A549 (cell line): ENCODE measurements at regions not wholly inside any gene's neighbourhood (a gene's known extent, or its start where the extent isn't known, plus 50 kb on each side); places are given as distances from the start of the nearest gene placed in this dataset.
A peak's percentile ranks its signal among the peaks of the same experiment; 100 is the strongest.

ENCODE experiments used
- ATAC-seq, 2 experiments: fragments of 200-7000 bp in 1 of 2; fragments of >200 bp in 1 of 2; cut with Nextera tagmentation in 1 of 2; cut with Tn5 transposase in 1 of 2; 3 replicates each; pipeline versions ENCODE4 v1.8.0 to v1.9.1; 2018 to 2020; ENCODE audit warnings: mild to moderate bottlenecking in 1 of 2, moderate library complexity in 1 of 2
- CTCF ChIA-PET: fragments of 300-600 bp; sonication (Branson Sonifier 250); formaldehyde crosslinking; extraction: SDS; loops from one replicate; lab custom pipeline; 2021; ENCODE audit warnings: antibody characterized with exemption, inconsistent platforms; lab: Yijun Ruan, JAX
- POLR2A ChIA-PET: fragments of 350-600 bp; formaldehyde crosslinking; extraction: SDS; loops from one replicate; lab custom pipeline; 2021; ENCODE audit warnings: antibody characterized with exemption, inconsistent platforms; lab: Yijun Ruan, JAX
- DNase-seq, 2 experiments: peaks; one replicate each; pipeline versions ENCODE4 v3.0.0 to v3.0.0-alpha.2; 2011 to 2016; ENCODE audit warnings: low read depth in 1 of 2, low spot score in 1 of 2
- FAIRE-seq: peaks from 2 replicates; lab custom pipeline; 2011; peaks lifted over from hg19 to GRCh38; lab: Jason Lieb, UNC
- H3K27ac ChIP-seq, 2 experiments: fragments of >200 bp; sonication (Bioruptor Twin); formaldehyde crosslinking; 3 replicates each; pipeline ENCODE4 v1.5.1; 2016 to 2017
- H3K4me1 ChIP-seq: fragments of >200 bp; sonication (Bioruptor Twin); formaldehyde crosslinking; 3 replicates; pipeline ENCODE4 v1.6.1; 2016
- H3K4me2 ChIP-seq: fragments of >200 bp; sonication (Bioruptor Twin); formaldehyde crosslinking; 3 replicates; pipeline ENCODE4 v1.6.1; 2016
- H3K4me3 ChIP-seq: fragments of >200 bp; sonication (Bioruptor Twin); formaldehyde crosslinking; 3 replicates; pipeline ENCODE4 v1.5.1; 2016
- H3K9me3 ChIP-seq: fragments of >200 bp; sonication (Bioruptor Twin); formaldehyde crosslinking; 3 replicates; pipeline ENCODE4 v1.6.1; 2016
- BHLHE40 ChIP-seq: IDR thresholded peaks from 2 replicates; pipeline ENCODE4 v1.6.1; 2012; ENCODE audit warnings: low read depth, low read length, inconsistent platforms
- CBX8 ChIP-seq: fragments of 200-600 bp; sonication (generic); IDR thresholded peaks from 2 replicates; pipeline ENCODE4 v1.6.1; 2016
- CHD2 ChIP-seq: fragments of 150-350 bp; IDR thresholded peaks from 2 replicates; pipeline ENCODE4 v1.6.1; 2014; ENCODE audit warnings: low read length; ENCODE audit not compliant: partially characterized antibody
- EHMT2 ChIP-seq: fragments of 200-600 bp; sonication (generic); IDR thresholded peaks from 2 replicates; pipeline ENCODE4 v1.6.1; 2016; ENCODE audit warnings: antibody characterized with exemption, low read depth, mild to moderate bottlenecking, moderate library complexity
- EP300 ChIP-seq, 2 experiments: fragments of >200 bp; sonication (Bioruptor Twin); formaldehyde crosslinking; IDR thresholded peaks; 2 replicates in 1 of 2; 3 replicates in 1 of 2; pipeline ENCODE4 v1.6.1; 2016 to 2017
- ESRRA ChIP-seq: fragments of 150-350 bp; IDR thresholded peaks from 2 replicates; pipeline ENCODE4 v1.6.1; 2014; ENCODE audit warnings: mild to moderate bottlenecking, low read length, borderline replicate concordance
- FOSB ChIP-seq: fragments of 250-450 bp; sonication (Bioruptor Pico); IDR thresholded peaks from 2 replicates; pipeline ENCODE4 v1.5.0; 2020; ENCODE audit warnings: mild to moderate bottlenecking, moderate library complexity
- GATA3 ChIP-seq: IDR thresholded peaks from 2 replicates; pipeline ENCODE4 v1.6.1; 2012; ENCODE audit warnings: borderline replicate concordance
- HOXA7 ChIP-seq: fragments of 250-450 bp; sonication (Bioruptor Pico); IDR thresholded peaks from 2 replicates; pipeline ENCODE4 v1.5.0; 2020; ENCODE audit warnings: mild to moderate bottlenecking, moderate library complexity
- HOXB5 ChIP-seq: fragments of 250-450 bp; sonication (Bioruptor Pico); IDR thresholded peaks from 2 replicates; pipeline ENCODE4 v1.5.0; 2020; ENCODE audit warnings: mild to moderate bottlenecking, moderate library complexity
- JUN ChIP-seq, 2 experiments: fragments of >200 bp; sonication (Bioruptor Twin); formaldehyde crosslinking; IDR thresholded peaks; 2 replicates in 1 of 2; 3 replicates in 1 of 2; pipeline ENCODE4 v1.6.1; 2016 to 2017
- MAFK ChIP-seq: fragments of 450-650 bp; IDR thresholded peaks from 2 replicates; pipeline ENCODE4 v1.6.1; 2014; ENCODE audit not compliant: partially characterized antibody
- MYC ChIP-seq: IDR thresholded peaks from 2 replicates; pipeline ENCODE4 v1.6.1; 2012; ENCODE audit warnings: mild to moderate bottlenecking, inconsistent platforms, low read length, improper control_type of control experiment, borderline replicate concordance
- RCOR1 ChIP-seq: fragments of 150-350 bp; IDR thresholded peaks from 2 replicates; pipeline ENCODE4 v1.6.1; 2014; ENCODE audit warnings: antibody characterized with exemption, low read length, low read depth
- RNF2 ChIP-seq: fragments of 200-600 bp; sonication (generic); IDR thresholded peaks from 2 replicates; pipeline ENCODE4 v1.6.1; 2016; ENCODE audit warnings: low read depth, mild to moderate bottlenecking, antibody characterized with exemption, moderate library complexity, borderline replicate concordance
- SREBF2 ChIP-seq: fragments of 450-650 bp; IDR thresholded peaks from 2 replicates; pipeline ENCODE4 v1.6.1; 2014; ENCODE audit warnings: mild to moderate bottlenecking, moderate library complexity
- ZNF302 ChIP-seq: fragments of 250-450 bp; sonication (Bioruptor Pico); IDR thresholded peaks from 2 replicates; pipeline ENCODE4 v1.9.0; 2021; ENCODE audit warnings: inconsistent platforms, mild to moderate bottlenecking, moderate library complexity
- WGBS: methylation state at CpG from one replicate; pipeline ENCODE4 v1.1.6; 2017; ENCODE audit errors: missing lambda C conversion rate; 5-methylcytosine and 5-hydroxymethylcytosine counted together
- TF ChIP-seq, protein P1 (sequence below): fragments of 450-650 bp; IDR thresholded peaks from 2 replicates; pipeline ENCODE4 v1.6.1; 2014; ENCODE audit warnings: antibody characterized with exemption
- TF ChIP-seq, protein P2 (sequence below): fragments of 250-450 bp; sonication (Bioruptor Pico); IDR thresholded peaks from 2 replicates; pipeline ENCODE4 v1.5.0; 2020; ENCODE audit warnings: low read depth, mild to moderate bottlenecking, moderate library complexity
- TF ChIP-seq, protein P3 (sequence below): fragments of 150-350 bp; IDR thresholded peaks from 2 replicates; pipeline ENCODE4 v1.6.1; 2014; ENCODE audit warnings: low read depth, mild to moderate bottlenecking, low read length
- TF ChIP-seq, protein P4 (sequence below): IDR thresholded peaks from 2 replicates; pipeline ENCODE4 v1.6.1; 2012
- TF ChIP-seq, protein P5 (sequence below): fragments of >200 bp; sonication (Bioruptor Twin); formaldehyde crosslinking; IDR thresholded peaks from 3 replicates; pipeline ENCODE4 v1.5.1; 2016
- TF ChIP-seq, protein P6 (sequence below): IDR thresholded peaks from 2 replicates; pipeline ENCODE4 v1.6.1; 2012; ENCODE audit warnings: low read depth, borderline replicate concordance
- TF ChIP-seq, protein P7 (sequence below): fragments of 200-600 bp; sonication (generic); IDR thresholded peaks from 2 replicates; pipeline ENCODE4 v1.6.1; 2016; ENCODE audit warnings: antibody characterized with exemption, mild to moderate bottlenecking, moderate library complexity

DNA sequence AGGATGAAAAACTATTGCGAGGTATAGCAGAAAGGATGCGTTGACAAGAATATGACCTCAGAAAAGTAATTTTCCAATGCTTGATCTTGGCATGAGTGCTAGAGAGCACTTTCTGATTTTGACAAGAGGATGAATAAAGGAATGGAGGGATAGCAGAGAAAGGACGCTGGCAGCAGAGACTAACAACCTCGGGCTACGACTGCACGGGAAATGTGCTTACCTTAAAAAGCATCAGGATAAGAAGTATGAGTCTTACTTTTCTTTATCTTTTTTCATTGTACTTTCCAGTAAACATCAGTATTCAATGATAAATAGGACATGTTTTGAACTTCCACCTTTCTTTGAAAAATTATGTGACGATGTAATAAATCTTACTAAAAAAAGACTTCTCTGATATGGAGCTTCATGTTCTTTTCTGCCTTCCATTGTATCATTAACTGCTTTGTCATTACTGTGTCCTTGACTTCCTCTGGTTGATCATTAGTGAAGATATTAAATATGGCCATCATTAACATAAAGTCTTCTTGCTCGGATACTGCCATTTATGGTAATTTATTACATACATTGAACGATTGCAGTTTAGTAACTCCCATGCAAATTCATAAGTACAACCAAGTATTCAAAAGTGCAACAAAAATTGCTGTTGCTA is 265.6 kb downstream of the DSEL start:
- no peak for TF ChIP-seq JUN (IDR thresholded peaks at IDR 0.05)
- TF ChIP-seq, protein P1, sequence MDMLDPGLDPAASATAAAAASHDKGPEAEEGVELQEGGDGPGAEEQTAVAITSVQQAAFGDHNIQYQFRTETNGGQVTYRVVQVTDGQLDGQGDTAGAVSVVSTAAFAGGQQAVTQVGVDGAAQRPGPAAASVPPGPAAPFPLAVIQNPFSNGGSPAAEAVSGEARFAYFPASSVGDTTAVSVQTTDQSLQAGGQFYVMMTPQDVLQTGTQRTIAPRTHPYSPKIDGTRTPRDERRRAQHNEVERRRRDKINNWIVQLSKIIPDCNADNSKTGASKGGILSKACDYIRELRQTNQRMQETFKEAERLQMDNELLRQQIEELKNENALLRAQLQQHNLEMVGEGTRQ, result no peak
- no peak for TF ChIP-seq SREBF2
- TF ChIP-seq, protein P2, sequence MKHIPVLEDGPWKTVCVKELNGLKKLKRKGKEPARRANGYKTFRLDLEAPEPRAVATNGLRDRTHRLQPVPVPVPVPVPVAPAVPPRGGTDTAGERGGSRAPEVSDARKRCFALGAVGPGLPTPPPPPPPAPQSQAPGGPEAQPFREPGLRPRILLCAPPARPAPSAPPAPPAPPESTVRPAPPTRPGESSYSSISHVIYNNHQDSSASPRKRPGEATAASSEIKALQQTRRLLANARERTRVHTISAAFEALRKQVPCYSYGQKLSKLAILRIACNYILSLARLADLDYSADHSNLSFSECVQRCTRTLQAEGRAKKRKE (CRISPR knock-in tag), result no peak
- TF ChIP-seq HOXA7 (CRISPR knock-in tag), result no peak
- no peak for TF ChIP-seq BHLHE40
- TF ChIP-seq, all 56 proteins: peak for 0
- Histone ChIP-seq H3K4me2 (no peak overlapping the region), H3K27ac (no peak overlapping the region), H3K4me1 (no peaks in the 10 kb centered on the region), H3K4me3 (no peak overlapping the region), H3K9me3 (no peaks in the 10 kb centered on the region)
- FAIRE-seq, result no peak
- ChIA-PET CTCF (no interaction called here), POLR2A (no interaction called here)
- no peak for DNase-seq
- no peak for ATAC-seq
- WGBS, result 86% methylated on average over 9 of the region's 9 CpGs

DNA sequence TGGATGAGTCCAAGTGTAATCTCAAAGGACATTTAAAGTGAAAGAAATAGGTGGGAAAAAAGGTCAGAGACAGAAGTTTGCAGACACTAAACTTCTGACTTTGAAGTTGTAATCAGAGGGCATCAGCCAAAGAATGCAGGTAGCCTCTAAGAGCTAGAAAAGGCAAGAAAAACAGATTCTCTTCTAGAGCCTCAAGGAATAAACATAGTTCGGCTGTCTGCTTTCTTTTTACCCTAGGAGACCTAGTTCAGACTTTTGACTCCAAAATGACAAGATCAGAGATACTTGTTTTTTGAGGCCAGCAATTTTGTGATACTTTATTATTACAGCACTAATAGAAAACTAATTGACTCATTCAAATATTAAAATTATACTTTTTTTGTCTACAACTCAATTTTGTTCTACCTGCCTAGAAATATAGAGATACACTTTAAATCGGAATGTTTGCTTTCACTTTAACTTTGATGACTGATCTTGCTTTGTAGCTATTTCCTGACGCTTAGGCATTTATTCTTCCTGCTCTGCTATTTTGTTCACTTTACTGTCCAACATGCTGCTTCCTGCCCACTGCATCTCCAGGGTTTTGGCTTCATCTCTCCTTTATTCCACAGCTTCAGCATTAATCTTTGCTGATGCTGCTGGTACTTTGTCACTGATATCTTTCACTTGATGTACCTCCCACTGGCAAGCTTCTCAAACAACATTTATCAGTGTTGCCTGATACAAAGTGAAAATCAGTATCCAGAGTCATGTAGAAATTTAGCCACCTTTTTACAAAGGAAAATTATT is 272.5 kb downstream of the DSEL start:
- Histone ChIP-seq H3K4me2 (peak overlapping the region; percentile 61), H3K4me3 (0 out of 3 replicates have a peak overlapping the region, but pooled peaks have one; percentile 14), H3K9me3 (no peaks in the 10 kb centered on the region), H3K27ac (no peak overlapping the region), H3K4me1 (no peaks in the 10 kb centered on the region)
- ChIA-PET POLR2A (no interaction called here), CTCF (no interaction called here)
- ATAC-seq (no peak), DNase-seq (no peak), FAIRE-seq (no peak)
- WGBS, result 5% methylated on average over 3 of the region's 3 CpGs
- TF ChIP-seq, protein P3, sequence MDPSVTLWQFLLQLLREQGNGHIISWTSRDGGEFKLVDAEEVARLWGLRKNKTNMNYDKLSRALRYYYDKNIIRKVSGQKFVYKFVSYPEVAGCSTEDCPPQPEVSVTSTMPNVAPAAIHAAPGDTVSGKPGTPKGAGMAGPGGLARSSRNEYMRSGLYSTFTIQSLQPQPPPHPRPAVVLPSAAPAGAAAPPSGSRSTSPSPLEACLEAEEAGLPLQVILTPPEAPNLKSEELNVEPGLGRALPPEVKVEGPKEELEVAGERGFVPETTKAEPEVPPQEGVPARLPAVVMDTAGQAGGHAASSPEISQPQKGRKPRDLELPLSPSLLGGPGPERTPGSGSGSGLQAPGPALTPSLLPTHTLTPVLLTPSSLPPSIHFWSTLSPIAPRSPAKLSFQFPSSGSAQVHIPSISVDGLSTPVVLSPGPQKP, result no peak
- TF ChIP-seq ESRRA (no peak), MAFK (no peak), MYC (no peak), EP300 (IDR thresholded peaks at IDR 0.05) (no peak), RNF2 (no peak), CBX8 (no peak), HOXA7 (CRISPR knock-in tag) (no peak), RCOR1 (no peak), GATA3 (no peak), EHMT2 (no peak), FOSB (CRISPR knock-in tag) (no peak), HOXB5 (CRISPR knock-in tag) (no peak), CHD2 (no peak), ZNF302 (CRISPR knock-in tag) (no peak)
- TF ChIP-seq, protein P4, sequence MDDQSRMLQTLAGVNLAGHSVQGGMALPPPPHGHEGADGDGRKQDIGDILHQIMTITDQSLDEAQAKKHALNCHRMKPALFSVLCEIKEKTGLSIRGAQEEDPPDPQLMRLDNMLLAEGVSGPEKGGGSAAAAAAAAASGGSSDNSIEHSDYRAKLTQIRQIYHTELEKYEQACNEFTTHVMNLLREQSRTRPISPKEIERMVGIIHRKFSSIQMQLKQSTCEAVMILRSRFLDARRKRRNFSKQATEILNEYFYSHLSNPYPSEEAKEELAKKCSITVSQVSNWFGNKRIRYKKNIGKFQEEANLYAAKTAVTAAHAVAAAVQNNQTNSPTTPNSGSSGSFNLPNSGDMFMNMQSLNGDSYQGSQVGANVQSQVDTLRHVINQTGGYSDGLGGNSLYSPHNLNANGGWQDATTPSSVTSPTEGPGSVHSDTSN, result no peak
- TF ChIP-seq, protein P5, sequence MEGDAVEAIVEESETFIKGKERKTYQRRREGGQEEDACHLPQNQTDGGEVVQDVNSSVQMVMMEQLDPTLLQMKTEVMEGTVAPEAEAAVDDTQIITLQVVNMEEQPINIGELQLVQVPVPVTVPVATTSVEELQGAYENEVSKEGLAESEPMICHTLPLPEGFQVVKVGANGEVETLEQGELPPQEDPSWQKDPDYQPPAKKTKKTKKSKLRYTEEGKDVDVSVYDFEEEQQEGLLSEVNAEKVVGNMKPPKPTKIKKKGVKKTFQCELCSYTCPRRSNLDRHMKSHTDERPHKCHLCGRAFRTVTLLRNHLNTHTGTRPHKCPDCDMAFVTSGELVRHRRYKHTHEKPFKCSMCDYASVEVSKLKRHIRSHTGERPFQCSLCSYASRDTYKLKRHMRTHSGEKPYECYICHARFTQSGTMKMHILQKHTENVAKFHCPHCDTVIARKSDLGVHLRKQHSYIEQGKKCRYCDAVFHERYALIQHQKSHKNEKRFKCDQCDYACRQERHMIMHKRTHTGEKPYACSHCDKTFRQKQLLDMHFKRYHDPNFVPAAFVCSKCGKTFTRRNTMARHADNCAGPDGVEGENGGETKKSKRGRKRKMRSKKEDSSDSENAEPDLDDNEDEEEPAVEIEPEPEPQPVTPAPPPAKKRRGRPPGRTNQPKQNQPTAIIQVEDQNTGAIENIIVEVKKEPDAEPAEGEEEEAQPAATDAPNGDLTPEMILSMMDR, result no peak
- TF ChIP-seq, protein P6, sequence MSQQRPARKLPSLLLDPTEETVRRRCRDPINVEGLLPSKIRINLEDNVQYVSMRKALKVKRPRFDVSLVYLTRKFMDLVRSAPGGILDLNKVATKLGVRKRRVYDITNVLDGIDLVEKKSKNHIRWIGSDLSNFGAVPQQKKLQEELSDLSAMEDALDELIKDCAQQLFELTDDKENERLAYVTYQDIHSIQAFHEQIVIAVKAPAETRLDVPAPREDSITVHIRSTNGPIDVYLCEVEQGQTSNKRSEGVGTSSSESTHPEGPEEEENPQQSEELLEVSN, result no peak
- TF ChIP-seq, protein P7, sequence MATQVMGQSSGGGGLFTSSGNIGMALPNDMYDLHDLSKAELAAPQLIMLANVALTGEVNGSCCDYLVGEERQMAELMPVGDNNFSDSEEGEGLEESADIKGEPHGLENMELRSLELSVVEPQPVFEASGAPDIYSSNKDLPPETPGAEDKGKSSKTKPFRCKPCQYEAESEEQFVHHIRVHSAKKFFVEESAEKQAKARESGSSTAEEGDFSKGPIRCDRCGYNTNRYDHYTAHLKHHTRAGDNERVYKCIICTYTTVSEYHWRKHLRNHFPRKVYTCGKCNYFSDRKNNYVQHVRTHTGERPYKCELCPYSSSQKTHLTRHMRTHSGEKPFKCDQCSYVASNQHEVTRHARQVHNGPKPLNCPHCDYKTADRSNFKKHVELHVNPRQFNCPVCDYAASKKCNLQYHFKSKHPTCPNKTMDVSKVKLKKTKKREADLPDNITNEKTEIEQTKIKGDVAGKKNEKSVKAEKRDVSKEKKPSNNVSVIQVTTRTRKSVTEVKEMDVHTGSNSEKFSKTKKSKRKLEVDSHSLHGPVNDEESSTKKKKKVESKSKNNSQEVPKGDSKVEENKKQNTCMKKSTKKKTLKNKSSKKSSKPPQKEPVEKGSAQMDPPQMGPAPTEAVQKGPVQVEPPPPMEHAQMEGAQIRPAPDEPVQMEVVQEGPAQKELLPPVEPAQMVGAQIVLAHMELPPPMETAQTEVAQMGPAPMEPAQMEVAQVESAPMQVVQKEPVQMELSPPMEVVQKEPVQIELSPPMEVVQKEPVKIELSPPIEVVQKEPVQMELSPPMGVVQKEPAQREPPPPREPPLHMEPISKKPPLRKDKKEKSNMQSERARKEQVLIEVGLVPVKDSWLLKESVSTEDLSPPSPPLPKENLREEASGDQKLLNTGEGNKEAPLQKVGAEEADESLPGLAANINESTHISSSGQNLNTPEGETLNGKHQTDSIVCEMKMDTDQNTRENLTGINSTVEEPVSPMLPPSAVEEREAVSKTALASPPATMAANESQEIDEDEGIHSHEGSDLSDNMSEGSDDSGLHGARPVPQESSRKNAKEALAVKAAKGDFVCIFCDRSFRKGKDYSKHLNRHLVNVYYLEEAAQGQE, result no peak
